K562 (cell line): ENCODE measurements at regions not wholly inside any gene's neighbourhood (a gene's known extent, or its start where the extent isn't known, plus 50 kb on each side); places are given as distances from the start of the nearest gene placed in this dataset.

Source experiments
- ATAC-seq: fragments of 200-7000 bp; cut with Tn5 transposase; 3 replicates; pipeline ENCODE4 v1.9.1; 2020; ENCODE audit warnings: moderate library complexity
- BruUV-seq: library from RNA; stranded (reverse); fragments of 400-500 nt; replicated peaks from 2 replicates; lab custom pipeline; 2021; lab: Mats Ljungman, UMichigan
- CTCF ChIA-PET: fragments of 300-600 bp; formaldehyde crosslinking; extraction: SDS; loops from one replicate; lab custom pipeline; 2021; ENCODE audit warnings: low intra/inter-chr PET ratio; lab: Yijun Ruan, JAX
- POLR2A ChIA-PET: fragments of 300-600, 350-650 bp; sonication (Branson Sonifier 250); formaldehyde crosslinking; extraction: SDS; loops from one replicate; lab custom pipeline; 2021; ENCODE audit warnings: antibody characterized with exemption, inconsistent platforms; lab: Yijun Ruan, JAX
- DNase-seq, 4 experiments: peaks; one replicate each; pipeline versions ENCODE4 v3.0.0 to v3.0.0-alpha.2; 2011 to 2018; ENCODE audit warnings: low spot score in 3 of 4, mixed read lengths in 3 of 4; ENCODE audit errors: extremely low read depth in 1 of 4
- FAIRE-seq: peaks from 2 replicates; lab custom pipeline; 2011; peaks lifted over from hg19 to GRCh38; lab: Jason Lieb, UNC
- H2AFZ ChIP-seq: 2 replicates; pipeline ENCODE4 v1.6.0; 2011; ENCODE audit warnings: low read depth, low read length, control low read depth, inconsistent platforms
- H3K27ac ChIP-seq: fragments of 200-600 bp; 3 replicates; pipeline ENCODE4 v1.8.0; 2011; ENCODE audit warnings: low read depth, mild to moderate bottlenecking, control low read depth, inconsistent platforms, low read length, moderate library complexity, mixed read lengths; ENCODE audit errors: extremely low read depth
- H3K27me3 ChIP-seq, 2 experiments: fragments of 300-600 bp in 1 of 2; 2 replicates in 1 of 2; 3 replicates in 1 of 2; pipeline versions ENCODE4 v1.6.0 to v1.8.0; 2011; ENCODE audit warnings: inconsistent platforms in 2 of 2, low read length in 2 of 2, mild to moderate bottlenecking in 1 of 2, mixed read lengths in 1 of 2, moderate library complexity in 1 of 2; ENCODE audit not compliant: control insufficient read depth in 2 of 2, insufficient read depth in 2 of 2
- H3K36me3 ChIP-seq: fragments of 300-600 bp; 3 replicates; pipeline ENCODE4 v1.8.0; 2011; ENCODE audit warnings: mild to moderate bottlenecking, low read length, inconsistent platforms; ENCODE audit not compliant: control insufficient read depth, insufficient read depth
- H3K4me1 ChIP-seq, 2 experiments: fragments of 200-600 bp in 1 of 2; replicated peaks in 1 of 2; 2 replicates in 1 of 2; 3 replicates in 1 of 2; pipeline versions ENCODE4 v1.5.1 to v1.8.0; 2011; ENCODE audit warnings: inconsistent platforms in 2 of 2, low read length in 2 of 2, mild to moderate bottlenecking in 1 of 2, mixed read lengths in 1 of 2, moderate library complexity in 1 of 2; ENCODE audit not compliant: control insufficient read depth in 2 of 2, insufficient read depth in 2 of 2
- H3K4me2 ChIP-seq: 2 replicates; pipeline ENCODE4 v1.6.1; 2011; ENCODE audit warnings: low read length, control low read depth, inconsistent platforms, mixed read lengths; ENCODE audit not compliant: insufficient read depth
- H3K4me3 ChIP-seq: fragments of 200-600 bp; sonication (generic), shearing (Covaris generic); 2 replicates; pipeline ENCODE4 v1.5.1; 2016; ENCODE audit warnings: control low read depth, inconsistent platforms
- H3K79me2 ChIP-seq: fragments of 200-600 bp; 3 replicates; pipeline ENCODE4 v1.8.0; 2011; ENCODE audit warnings: low read length, inconsistent platforms; ENCODE audit not compliant: control insufficient read depth, insufficient read depth
- H3K9ac ChIP-seq, 2 experiments: 2 replicates each; pipeline versions ENCODE4 v1.6.0 to v1.6.1; 2011; ENCODE audit warnings: low read depth in 2 of 2, low read length in 2 of 2, control low read depth in 1 of 2, inconsistent platforms in 1 of 2, mild to moderate bottlenecking in 1 of 2, mixed read lengths in 1 of 2; ENCODE audit not compliant: insufficient read depth in 1 of 2
- H3K9me1 ChIP-seq: one replicate; pipeline ENCODE4 v1.6.0; 2011; ENCODE audit warnings: inconsistent platforms, mild to moderate bottlenecking, low read length, moderate library complexity; ENCODE audit not compliant: control insufficient read depth, insufficient read depth
- H3K9me3 ChIP-seq: replicated peaks from 2 replicates; pipeline ENCODE4 v1.5.1; 2011; ENCODE audit warnings: low read depth, low read length, inconsistent platforms; ENCODE audit not compliant: control insufficient read depth, insufficient read depth
- H4K20me1 ChIP-seq: replicated peaks from 2 replicates; pipeline ENCODE4 v1.6.1; 2011; ENCODE audit warnings: low read length, inconsistent platforms, mixed read lengths; ENCODE audit not compliant: control insufficient read depth, insufficient read depth
- BCL6 ChIP-seq: fragments of 250-450 bp; sonication (Bioruptor Pico); IDR thresholded peaks from 2 replicates; pipeline ENCODE4 v1.4.0; 2020
- CBX8 ChIP-seq: fragments of 200-600 bp; sonication (generic); IDR thresholded peaks from 2 replicates; pipeline ENCODE4 v1.6.1; 2012; ENCODE audit warnings: borderline replicate concordance, mixed run types, low read depth, mild to moderate bottlenecking, moderate library complexity, mixed read lengths, low read length, control low read depth, inconsistent platforms; ENCODE audit not compliant: poor library complexity, severe bottlenecking; ENCODE audit errors: extremely low read depth
- GATAD2A ChIP-seq: fragments of 450-650 bp; IDR thresholded peaks from 2 replicates; pipeline ENCODE4 v1.6.1; 2017
- HMG20B ChIP-seq: fragments of 250-450 bp; sonication (Bioruptor Pico); IDR thresholded peaks from 2 replicates; pipeline ENCODE4 v1.5.0; 2021; ENCODE audit warnings: mild to moderate bottlenecking
- TAF7 ChIP-seq: fragments of 450-650 bp; IDR thresholded peaks from 2 replicates; pipeline ENCODE4 v1.6.1; 2016; ENCODE audit warnings: missing genetic modification characterization, missing compliant biosample characterization
- ZNF197 ChIP-seq: fragments of 200-800 bp; sonication (Bioruptor generic); IDR thresholded peaks from 2 replicates; pipeline ENCODE4 v1.6.1; 2016; ENCODE audit warnings: low read depth, missing genetic modification characterization, missing compliant biosample characterization
- ZNF436 ChIP-seq: fragments of 250-450, 450-650 bp; sonication (Bioruptor Pico); formaldehyde crosslinking; IDR thresholded peaks from 2 replicates; pipeline ENCODE4 v1.7.0; 2020; ENCODE audit warnings: mild to moderate bottlenecking
- ZNF699 ChIP-seq: fragments of 250-450 bp; sonication (Bioruptor Pico); IDR thresholded peaks from 2 replicates; pipeline ENCODE4 v1.8.0; 2021; ENCODE audit warnings: mild to moderate bottlenecking, moderate library complexity; ENCODE audit not compliant: insufficient replicate concordance
- WGBS: fragments of 100-300 bp; shearing (Covaris generic); methylation state at CpG from one replicate; pipeline ENCODE4 v1.1.6; 2016; ENCODE audit warnings: low coverage, mixed read lengths; ENCODE audit not compliant: insufficient coverage; ENCODE audit errors: missing lambda C conversion rate; 5-methylcytosine and 5-hydroxymethylcytosine counted together
- in situ Hi-C: fragments of 300-500 bp; cut with MboI; formaldehyde crosslinking; loops from 4 replicates; pipeline ENCODE4 v1.15.0; 2018; ENCODE audit warnings: inconsistent platforms, mixed read lengths
- intact Hi-C: fragments of 100-400 bp; cut with micrococcal nuclease; formaldehyde crosslinking; loops from 2 replicates; pipeline ENCODE4 v1.14.2; 2022
- TF ChIP-seq, protein P1 (sequence below), 2 experiments: fragments of 450-650 bp in 1 of 2; sonication (generic) in 1 of 2; formaldehyde crosslinking in 1 of 2; IDR thresholded peaks; 2 replicates each; pipeline versions ENCODE4 v1.7.1 to v1.9.0; 2016 to 2022; ENCODE audit warnings: inconsistent platforms in 1 of 2, mild to moderate bottlenecking in 1 of 2, missing genetic modification reagents in 1 of 2
- TF ChIP-seq, protein P2 (sequence below): fragments of 250-450 bp; sonication (Bioruptor Pico); IDR thresholded peaks from 2 replicates; pipeline ENCODE4 v1.5.0; 2021; ENCODE audit warnings: mild to moderate bottlenecking, moderate library complexity

DNA sequence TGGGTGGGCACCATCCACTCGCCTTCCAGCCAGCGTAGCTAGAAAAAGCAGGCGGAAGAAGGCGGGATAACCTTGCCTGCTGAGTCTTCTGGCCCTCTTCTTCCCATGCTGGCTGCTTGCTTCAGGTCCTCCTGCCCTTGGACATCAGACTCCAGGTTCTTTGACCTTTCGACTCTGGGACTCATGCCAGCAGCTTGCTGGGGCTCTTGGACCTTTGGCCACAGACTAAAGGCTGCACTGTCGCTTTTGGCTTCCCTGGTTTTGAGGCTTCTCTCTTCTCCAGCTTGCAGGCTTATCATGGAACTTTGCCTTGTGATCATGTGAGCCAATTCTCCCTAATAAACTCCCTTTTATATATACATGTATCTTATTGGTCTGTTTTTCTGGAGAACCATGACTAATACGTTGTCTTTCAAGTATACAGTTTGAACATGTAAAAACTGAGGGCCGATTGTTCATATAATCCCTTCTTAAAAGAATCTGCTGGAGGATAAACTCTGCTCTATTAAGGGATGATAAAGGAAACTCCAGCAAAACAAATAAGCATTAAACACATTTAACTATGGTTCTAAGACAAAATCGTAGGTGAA is 116.6 kb upstream of the LCORL start:
- Histone ChIP-seq H3K9me3 (no peaks in the 10 kb centered on the region), H3K4me1 (no peaks in the 10 kb centered on the region), H3K9ac (no peak overlapping the region), H2AFZ (no peak overlapping the region), H3K27me3 (no peaks in the 10 kb centered on the region), H3K4me3 (no peak overlapping the region), H3K4me2 (no peak overlapping the region), H3K79me2 (no peaks in the 10 kb centered on the region), H4K20me1 (no peaks in the 10 kb centered on the region), H3K9me1 (no peaks in the 10 kb centered on the region), H3K27ac (no peak overlapping the region), H3K36me3 (no peaks in the 10 kb centered on the region)
- WGBS: 3% methylated on average over 9 of the region's 9 CpGs
- DNase-seq (no peak), FAIRE-seq (no peak), ATAC-seq (no peak; the same call in 2 of the 3 replicates)
- ChIA-PET POLR2A (no interaction called here), CTCF (no interaction called here)
- no TSS peak for BruUV-seq
- in situ Hi-C loops (no loop called here), intact Hi-C loops (no loop called here)
- TF ChIP-seq ZNF699 (CRISPR knock-in tag) (no peak), HMG20B (no peak), GATAD2A (no peak), ZNF197 (CRISPR knock-in tag) (no peak), TAF7 (no peak), ZNF436 (CRISPR knock-in tag) (no peak), BCL6 (no peak), CBX8 (no peak)
- TF ChIP-seq, protein P1, sequence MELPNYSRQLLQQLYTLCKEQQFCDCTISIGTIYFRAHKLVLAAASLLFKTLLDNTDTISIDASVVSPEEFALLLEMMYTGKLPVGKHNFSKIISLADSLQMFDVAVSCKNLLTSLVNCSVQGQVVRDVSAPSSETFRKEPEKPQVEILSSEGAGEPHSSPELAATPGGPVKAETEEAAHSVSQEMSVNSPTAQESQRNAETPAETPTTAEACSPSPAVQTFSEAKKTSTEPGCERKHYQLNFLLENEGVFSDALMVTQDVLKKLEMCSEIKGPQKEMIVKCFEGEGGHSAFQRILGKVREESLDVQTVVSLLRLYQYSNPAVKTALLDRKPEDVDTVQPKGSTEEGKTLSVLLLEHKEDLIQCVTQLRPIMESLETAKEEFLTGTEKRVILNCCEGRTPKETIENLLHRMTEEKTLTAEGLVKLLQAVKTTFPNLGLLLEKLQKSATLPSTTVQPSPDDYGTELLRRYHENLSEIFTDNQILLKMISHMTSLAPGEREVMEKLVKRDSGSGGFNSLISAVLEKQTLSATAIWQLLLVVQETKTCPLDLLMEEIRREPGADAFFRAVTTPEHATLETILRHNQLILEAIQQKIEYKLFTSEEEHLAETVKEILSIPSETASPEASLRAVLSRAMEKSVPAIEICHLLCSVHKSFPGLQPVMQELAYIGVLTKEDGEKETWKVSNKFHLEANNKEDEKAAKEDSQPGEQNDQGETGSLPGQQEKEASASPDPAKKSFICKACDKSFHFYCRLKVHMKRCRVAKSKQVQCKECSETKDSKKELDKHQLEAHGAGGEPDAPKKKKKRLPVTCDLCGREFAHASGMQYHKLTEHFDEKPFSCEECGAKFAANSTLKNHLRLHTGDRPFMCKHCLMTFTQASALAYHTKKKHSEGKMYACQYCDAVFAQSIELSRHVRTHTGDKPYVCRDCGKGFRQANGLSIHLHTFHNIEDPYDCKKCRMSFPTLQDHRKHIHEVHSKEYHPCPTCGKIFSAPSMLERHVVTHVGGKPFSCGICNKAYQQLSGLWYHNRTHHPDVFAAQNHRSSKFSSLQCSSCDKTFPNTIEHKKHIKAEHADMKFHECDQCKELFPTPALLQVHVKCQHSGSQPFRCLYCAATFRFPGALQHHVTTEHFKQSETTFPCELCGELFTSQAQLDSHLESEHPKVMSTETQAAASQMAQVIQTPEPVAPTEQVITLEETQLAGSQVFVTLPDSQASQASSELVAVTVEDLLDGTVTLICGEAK (IDR thresholded peaks at IDR 0.05): no peak
- TF ChIP-seq, protein P1 (CRISPR knock-in tag; IDR thresholded peaks at IDR 0.05): no peak
- TF ChIP-seq, protein P2, sequence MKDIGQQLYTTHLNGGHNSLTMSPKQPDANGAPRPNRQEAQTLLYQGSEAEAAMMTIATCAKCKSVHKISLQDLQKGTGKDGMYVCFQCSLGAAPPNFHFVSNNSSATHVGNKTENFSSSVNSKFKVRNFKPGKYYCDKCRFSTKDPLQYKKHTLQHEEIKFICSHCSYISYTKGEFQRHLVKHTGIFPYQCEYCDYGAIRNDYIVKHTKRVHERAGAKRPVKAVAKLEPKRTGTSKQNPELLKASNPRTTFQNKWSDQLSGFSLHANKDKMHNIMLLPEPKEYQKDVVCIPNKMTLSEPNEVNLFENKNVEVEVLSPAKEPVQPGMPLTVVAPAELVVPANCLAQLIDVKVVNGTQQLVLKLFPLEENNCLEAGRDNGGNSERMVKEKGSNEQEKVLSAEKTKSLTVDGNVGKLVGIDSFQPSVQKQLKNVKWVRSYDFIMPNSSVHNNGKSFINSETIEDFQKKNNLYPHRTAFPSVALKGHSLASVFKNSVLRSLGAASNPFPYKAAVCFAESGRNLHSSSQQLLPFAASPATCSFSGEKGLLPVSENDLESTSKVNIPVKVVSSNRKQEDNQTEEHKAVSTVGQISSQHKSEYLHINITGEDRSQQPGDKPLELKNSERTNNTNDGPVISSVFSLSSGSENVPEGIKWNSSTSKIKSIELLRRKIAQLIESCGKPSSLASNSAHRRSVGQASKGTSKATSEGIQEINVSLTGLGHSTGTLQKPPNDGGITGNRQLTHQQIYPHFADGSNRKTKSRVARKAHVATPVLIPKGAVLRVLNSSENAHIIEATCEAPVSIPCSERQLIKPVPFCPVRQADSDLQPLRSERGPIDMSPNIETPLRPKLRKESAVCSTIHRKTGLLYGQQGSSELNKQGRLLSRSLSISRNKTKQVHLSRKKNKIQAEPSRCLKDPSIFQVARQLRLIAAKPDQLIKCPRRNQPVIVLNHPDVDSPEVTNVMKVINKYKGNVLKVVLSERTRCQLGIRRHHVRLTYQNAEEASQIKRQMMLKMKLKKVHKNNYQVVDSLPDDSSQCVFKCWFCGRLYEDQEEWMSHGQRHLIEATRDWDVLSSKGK (CRISPR knock-in tag): no peak
- TF ChIP-seq, all 486 proteins: peak for 0
